GM12874 (cell line): ENCODE measurements at regions not wholly inside any gene's neighbourhood (a gene's known extent, or its start where the extent isn't known, plus 50 kb on each side); places are given as distances from the start of the nearest gene placed in this dataset.

Source experiments
- TF ChIP-seq, protein P1 (sequence below): IDR thresholded peaks from 2 replicates; pipeline ENCODE4 v1.5.1; 2011; ENCODE audit warnings: low read depth, mild to moderate bottlenecking, control low read depth, low read length, moderate library complexity; ENCODE audit not compliant: insufficient read depth

- TF ChIP-seq, protein P1, sequence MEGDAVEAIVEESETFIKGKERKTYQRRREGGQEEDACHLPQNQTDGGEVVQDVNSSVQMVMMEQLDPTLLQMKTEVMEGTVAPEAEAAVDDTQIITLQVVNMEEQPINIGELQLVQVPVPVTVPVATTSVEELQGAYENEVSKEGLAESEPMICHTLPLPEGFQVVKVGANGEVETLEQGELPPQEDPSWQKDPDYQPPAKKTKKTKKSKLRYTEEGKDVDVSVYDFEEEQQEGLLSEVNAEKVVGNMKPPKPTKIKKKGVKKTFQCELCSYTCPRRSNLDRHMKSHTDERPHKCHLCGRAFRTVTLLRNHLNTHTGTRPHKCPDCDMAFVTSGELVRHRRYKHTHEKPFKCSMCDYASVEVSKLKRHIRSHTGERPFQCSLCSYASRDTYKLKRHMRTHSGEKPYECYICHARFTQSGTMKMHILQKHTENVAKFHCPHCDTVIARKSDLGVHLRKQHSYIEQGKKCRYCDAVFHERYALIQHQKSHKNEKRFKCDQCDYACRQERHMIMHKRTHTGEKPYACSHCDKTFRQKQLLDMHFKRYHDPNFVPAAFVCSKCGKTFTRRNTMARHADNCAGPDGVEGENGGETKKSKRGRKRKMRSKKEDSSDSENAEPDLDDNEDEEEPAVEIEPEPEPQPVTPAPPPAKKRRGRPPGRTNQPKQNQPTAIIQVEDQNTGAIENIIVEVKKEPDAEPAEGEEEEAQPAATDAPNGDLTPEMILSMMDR, result no peak
These were observed 133.5 kb upstream of the ZNF236 start for GRCh38 chr18:76688724-76689472.

DNA sequence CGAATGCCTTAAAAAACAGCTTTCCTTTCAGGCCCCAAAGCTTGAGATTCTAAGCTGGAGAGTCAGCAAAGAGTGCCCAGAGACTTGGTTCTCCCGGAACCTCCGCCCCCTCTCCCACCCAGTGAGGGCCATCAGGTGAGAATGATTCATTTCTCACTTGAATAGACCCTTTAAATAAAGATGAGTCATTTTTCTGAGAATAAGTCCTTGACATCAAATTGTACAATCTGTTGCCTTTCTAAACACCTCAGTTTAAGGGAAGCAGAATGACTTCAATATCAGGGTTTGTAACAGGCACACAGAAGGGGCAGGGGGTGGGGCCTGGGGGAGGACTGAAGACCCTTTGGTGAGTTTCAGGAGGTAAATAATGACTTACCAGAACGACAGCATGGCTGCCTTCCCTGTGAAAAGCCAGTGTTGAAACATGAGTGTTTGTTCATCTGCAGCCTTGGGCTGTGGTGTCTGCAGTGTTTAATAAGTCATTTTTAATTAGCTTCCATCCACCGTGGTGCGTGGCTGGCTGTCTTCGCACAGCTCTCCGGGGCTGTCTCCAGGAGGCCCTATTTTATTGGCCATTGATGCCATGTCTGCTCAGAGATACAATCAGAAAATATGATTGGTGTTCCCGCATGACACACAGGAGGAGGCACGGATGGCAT is 134.9 kb upstream of the ZNF236 start:
- TF ChIP-seq, protein P1, result no peak

GRCh38 chr18:76686737-76687231 is 135.6 kb upstream of the ZNF236 start:
- TF ChIP-seq, protein P1, result peak; percentile 51

GRCh38 chr18:76685860-76686259 is 136.5 kb upstream of the ZNF236 start:
- TF ChIP-seq, protein P1, result no peak

- TF ChIP-seq, protein P1, result no peak
These were observed 137.0 kb upstream of the ZNF236 start for GRCh38 chr18:76685402-76685801.

DNA sequence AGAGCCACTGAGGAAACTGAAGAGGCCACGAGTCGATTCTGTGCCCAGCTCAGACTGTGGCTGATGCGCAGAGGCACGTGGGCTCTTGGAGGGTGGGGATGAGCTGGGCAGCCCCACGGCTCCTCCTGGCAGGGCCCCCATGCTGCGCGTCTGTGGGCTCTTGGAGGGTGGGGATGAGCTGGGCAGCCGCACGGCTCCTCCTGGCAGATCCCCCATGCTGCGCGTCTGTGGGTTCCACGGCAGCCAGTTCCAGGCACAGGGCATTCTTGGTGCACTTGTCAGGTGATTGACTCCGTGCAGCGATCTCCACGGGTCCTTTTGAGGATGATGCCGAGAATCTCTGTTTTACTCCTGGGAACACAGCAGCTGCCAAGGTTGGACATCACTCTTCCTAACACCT is 138.1 kb upstream of the ZNF236 start:
- TF ChIP-seq, protein P1, result no peak

GRCh38 chr18:76679945-76680344 is 142.4 kb upstream of the ZNF236 start:
- TF ChIP-seq, protein P1, result no peak
